ENCODE measurements at regions not wholly inside any gene's neighbourhood (a gene's known extent, or its start where the extent isn't known, plus 50 kb on each side); places are given as distances from the start of the nearest gene placed in this dataset.
"Not testable (repeated sequence)": the region's sequence is repeated elsewhere in the genome, so short reads cannot be mapped to it uniquely, and the experiment has no call there.

GRCh38 chr2:15756882-15757819, 165.5 kb downstream of the DDX1 start:
- Histone ChIP-seq H3K4me2 (ENCODE audit: low read length) (no peak overlapping the region), H3K9ac (no peak overlapping the region), H3K79me2 (no peaks in the 10 kb centered on the region), H3K27ac (no peak overlapping the region), H3K36me3 (ENCODE audit: control insufficient read depth, insufficient read depth, low read length) (no peaks in the 10 kb centered on the region), H2AFZ (no peak overlapping the region), H3K4me3 (ENCODE audit: low read depth, low read length) (no peak overlapping the region), H3K4me1 (no peaks in the 10 kb centered on the region), H3K27me3 (ENCODE audit: control insufficient read depth, insufficient read depth, low read length) (no peaks in the 10 kb centered on the region), H3K9me3 (ENCODE audit: control insufficient read depth, low read length) (no peaks in the 10 kb centered on the region)
- no peak for TF ChIP-seq CTCF (IDR thresholded peaks at IDR 0.05)

DNA sequence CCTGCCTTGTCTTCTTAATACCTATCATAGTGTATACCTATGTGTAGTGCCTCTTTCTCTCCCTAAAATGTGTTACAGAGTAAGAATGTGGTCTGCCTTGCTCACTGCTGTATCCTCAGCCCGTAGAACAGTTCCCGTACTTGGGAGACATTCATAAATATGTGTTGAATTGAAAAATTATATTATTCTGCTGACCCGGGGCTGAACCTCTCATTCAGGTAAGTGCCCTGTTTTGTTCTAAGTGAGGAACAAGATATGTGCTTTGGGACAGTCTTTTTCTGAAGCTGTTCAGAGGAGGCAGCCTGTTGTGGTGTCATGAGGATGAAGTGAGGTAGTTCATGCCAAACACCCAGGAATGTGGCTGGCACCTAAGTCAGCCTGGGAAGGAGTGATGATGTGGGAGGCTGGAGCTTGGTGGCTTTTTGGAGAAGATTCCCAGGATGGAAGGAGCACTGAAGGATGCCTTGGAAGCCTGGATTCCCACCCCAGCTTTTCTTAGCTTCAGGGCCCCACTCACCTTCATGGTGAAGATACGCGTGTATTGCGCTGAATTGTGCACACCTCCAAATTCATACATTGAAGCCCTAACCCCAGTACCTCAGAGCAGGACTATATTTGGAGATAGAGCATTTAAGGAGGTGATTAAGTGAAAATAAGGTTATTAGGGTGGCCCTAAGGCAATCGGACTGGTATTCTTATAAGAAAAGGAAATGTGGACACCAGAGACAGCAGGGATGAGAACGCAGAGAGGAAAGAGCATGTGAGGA, 166.3 kb downstream of the DDX1 start:
- Histone ChIP-seq H3K79me2 (no peaks in the 10 kb centered on the region), H3K27ac (no peak overlapping the region), H3K9ac (no peak overlapping the region), H3K36me3 (ENCODE audit: control insufficient read depth, insufficient read depth, low read length) (no peaks in the 10 kb centered on the region), H3K4me2 (ENCODE audit: low read length) (no peak overlapping the region), H3K4me1 (no peaks in the 10 kb centered on the region), H2AFZ (no peak overlapping the region), H3K9me3 (ENCODE audit: control insufficient read depth, low read length) (no peaks in the 10 kb centered on the region), H3K4me3 (ENCODE audit: low read depth, low read length) (no peak overlapping the region), H3K27me3 (ENCODE audit: control insufficient read depth, insufficient read depth, low read length) (no peaks in the 10 kb centered on the region)
- TF ChIP-seq CTCF (IDR thresholded peaks at IDR 0.05) = no peak

DNA sequence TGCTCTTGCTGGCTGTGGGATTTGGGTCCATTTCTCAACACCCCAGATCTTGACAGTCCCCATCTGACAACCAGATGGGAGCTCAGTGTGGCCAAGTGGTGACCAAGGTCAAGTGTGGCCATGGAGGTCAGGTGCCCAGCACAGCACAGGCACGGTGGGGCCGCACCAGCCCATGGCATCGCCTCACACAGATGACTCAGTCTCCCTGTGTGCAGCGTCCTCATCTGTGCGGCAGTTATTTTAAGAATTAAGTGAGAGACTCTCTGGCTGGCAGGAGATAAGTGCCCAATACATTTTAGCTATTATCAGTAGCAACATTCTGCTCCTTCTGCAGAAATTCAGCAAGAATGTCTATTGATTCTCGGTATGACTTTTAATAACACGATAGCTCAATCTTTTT, 167.2 kb downstream of the DDX1 start:
- Histone ChIP-seq H3K4me3 (ENCODE audit: low read depth, low read length) (no peak overlapping the region), H3K4me1 (no peaks in the 10 kb centered on the region), H3K36me3 (ENCODE audit: control insufficient read depth, insufficient read depth, low read length) (no peaks in the 10 kb centered on the region), H3K9ac (no peak overlapping the region), H3K27me3 (ENCODE audit: control insufficient read depth, insufficient read depth, low read length) (no peaks in the 10 kb centered on the region), H3K9me3 (ENCODE audit: control insufficient read depth, low read length) (no peaks in the 10 kb centered on the region), H3K4me2 (ENCODE audit: low read length) (no peak overlapping the region), H3K27ac (no peak overlapping the region), H2AFZ (no peak overlapping the region), H3K79me2 (no peaks in the 10 kb centered on the region)
- no peak for TF ChIP-seq CTCF (IDR thresholded peaks at IDR 0.05)

DNA sequence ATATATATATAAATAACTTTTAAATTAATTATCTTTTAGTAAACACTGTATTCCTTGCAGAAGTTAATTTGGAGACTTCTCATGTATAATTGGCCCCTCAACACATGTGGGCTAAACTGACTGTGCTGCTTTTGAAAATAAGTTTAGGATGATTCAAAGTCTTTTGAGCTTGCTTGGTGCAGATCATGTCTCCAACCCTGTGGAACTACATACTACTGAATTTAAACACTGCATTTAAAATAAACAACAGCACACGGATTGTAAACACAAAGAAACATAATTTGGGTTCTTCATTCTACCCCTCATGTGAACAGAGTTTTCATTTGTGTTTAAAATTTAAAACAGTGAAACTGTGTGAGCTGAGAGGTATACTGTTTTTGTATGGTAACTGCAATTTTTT, 167.7 kb downstream of the DDX1 start:
- no peak for TF ChIP-seq CTCF (IDR thresholded peaks at IDR 0.05)
- Histone ChIP-seq H2AFZ (no peak overlapping the region), H3K4me1 (no peaks in the 10 kb centered on the region)

DNA sequence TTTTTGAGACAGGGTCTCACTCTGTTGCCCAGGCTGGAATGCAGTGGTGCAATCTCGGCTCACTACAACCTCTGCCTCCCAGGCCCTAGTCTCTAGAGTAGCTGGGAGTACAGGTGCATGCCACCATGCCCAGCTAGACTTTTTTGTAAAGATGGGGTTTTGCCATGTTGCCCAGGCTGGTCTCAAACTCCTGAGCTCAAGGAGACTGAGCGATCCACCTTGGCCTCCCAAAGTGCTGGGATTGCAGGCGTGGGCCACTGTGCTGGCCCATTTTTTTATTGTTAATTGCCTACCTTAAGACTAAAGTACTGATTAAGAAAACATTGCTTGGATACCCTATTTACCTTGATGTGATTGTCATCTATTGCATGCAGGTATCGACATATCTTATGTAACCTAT, 168.1 kb downstream of the DDX1 start:
- H3K27me3 ChIP-seq (ENCODE audit: control insufficient read depth, insufficient read depth, low read length); H2AFZ ChIP-seq; H3K4me3 ChIP-seq (ENCODE audit: low read depth, low read length); H3K79me2 ChIP-seq; H3K9ac ChIP-seq; H3K9me3 ChIP-seq (ENCODE audit: control insufficient read depth, low read length); H3K27ac ChIP-seq; H3K36me3 ChIP-seq (ENCODE audit: control insufficient read depth, insufficient read depth, low read length); H3K4me2 ChIP-seq (ENCODE audit: low read length); H3K4me1 ChIP-seq: not testable (repeated sequence)

More for the DNA sequence above, 167.7 kb downstream of the DDX1 start:
- Histone ChIP-seq H3K4me3 (ENCODE audit: low read depth, low read length) (no peak overlapping the region), H3K9me3 (ENCODE audit: control insufficient read depth, low read length) (no peaks in the 10 kb centered on the region), H3K27ac (no peak overlapping the region), H3K4me2 (ENCODE audit: low read length) (no peak overlapping the region), H3K9ac (no peak overlapping the region), H3K27me3 (ENCODE audit: control insufficient read depth, insufficient read depth, low read length) (no peaks in the 10 kb centered on the region), H3K79me2 (no peaks in the 10 kb centered on the region), H3K36me3 (ENCODE audit: control insufficient read depth, insufficient read depth, low read length) (no peaks in the 10 kb centered on the region)
